B cell (primary cell): ENCODE measurements at regions not wholly inside any gene's neighbourhood (a gene's known extent, or its start where the extent isn't known, plus 50 kb on each side); places are given as distances from the start of the nearest gene placed in this dataset.

Experiments
- ATAC-seq: fragments of 200-7000 bp; cut with Tn5 transposase; one replicate; pipeline ENCODE4 v1.10.0; 2021; ENCODE audit warnings: low read depth, mild to moderate bottlenecking, moderate number of reproducible peaks, moderate library complexity
- CTCF ChIA-PET: fragments of 350-600 bp; sonication (Branson Sonifier 250); formaldehyde crosslinking; loops from one replicate; lab custom pipeline; 2021; ENCODE audit warnings: antibody characterized with exemption, inconsistent platforms; lab: Charles Lee
- POLR2A ChIA-PET: fragments of 350-600 bp; sonication (Branson Sonifier 250); formaldehyde crosslinking; loops from one replicate; lab custom pipeline; 2021; ENCODE audit warnings: antibody characterized with exemption; lab: Charles Lee
- DNase-seq: peaks from one replicate; pipeline ENCODE4 v3.0.0; 2013
- H2AFZ ChIP-seq: 2 replicates; pipeline ENCODE4 v1.6.1; 2012; ENCODE audit warnings: mild to moderate bottlenecking, low read depth, low read length; ENCODE audit not compliant: insufficient read depth, poor library complexity, severe bottlenecking
- H3K27ac ChIP-seq, 2 donors: 1 replicate in 1 of 2; 2 replicates in 1 of 2; pipeline ENCODE4 v1.5.1; 2012 to 2013; ENCODE audit warnings: low read length in 2 of 2, mild to moderate bottlenecking in 2 of 2, moderate library complexity in 1 of 2
- H3K27me3 ChIP-seq, 4 experiments: fragments of 200-600 bp in 1 of 4; sonication (generic) in 1 of 4; replicated peaks in 1 of 4; 1 replicate in 2 of 4; 2 replicates in 2 of 4; pipeline versions ENCODE4 v1.6.1 to v1.7.0; 2013 to 2016; ENCODE audit warnings: low read length in 3 of 4, mild to moderate bottlenecking in 2 of 4, mixed read lengths in 1 of 4, moderate library complexity in 1 of 4; ENCODE audit not compliant: insufficient read depth in 4 of 4, control insufficient read depth in 3 of 4; ENCODE audit errors: control extremely low read depth in 1 of 4
- H3K36me3 ChIP-seq, 2 experiments: replicated peaks in 1 of 2; 1 replicate in 1 of 2; 2 replicates in 1 of 2; pipeline versions ENCODE4 v1.6.1 to v1.7.1; 2013; ENCODE audit warnings: low read length in 1 of 2; ENCODE audit not compliant: insufficient read depth in 2 of 2, control insufficient read depth in 1 of 2; ENCODE audit errors: control extremely low read depth in 1 of 2, extremely low read depth in 1 of 2
- H3K4me1 ChIP-seq, 2 donors: fragments of 200-600 bp in 1 of 2; sonication (generic) in 1 of 2; 1 replicate in 1 of 2; 2 replicates in 1 of 2; pipeline versions ENCODE4 v1.5.1 to v1.6.1; 2013 to 2017; ENCODE audit warnings: low read length in 2 of 2; ENCODE audit not compliant: control insufficient read depth in 2 of 2, insufficient read depth in 2 of 2
- H3K4me2 ChIP-seq: replicated peaks from 2 replicates; pipeline ENCODE3; 2012; ENCODE audit warnings: mild to moderate bottlenecking, low read depth, low read length; ENCODE audit not compliant: poor library complexity, severe bottlenecking
- H3K4me3 ChIP-seq, 5 experiments: fragments of 200-600 bp in 1 of 5; sonication (generic) in 1 of 5; 1 replicate in 3 of 5; 2 replicates in 2 of 5; pipeline versions ENCODE4 v1.5.1 to v1.7.0; 2011 to 2016; ENCODE audit warnings: low read length in 4 of 5, mild to moderate bottlenecking in 4 of 5, low read depth in 2 of 5, control low read depth in 1 of 5, moderate library complexity in 1 of 5; ENCODE audit not compliant: insufficient read depth in 1 of 5; ENCODE audit errors: control extremely low read depth in 1 of 5, extremely low read depth in 1 of 5
- H3K79me2 ChIP-seq: fragments of 200-600 bp; sonication (generic); one replicate; pipeline ENCODE4 v1.6.0; 2016; ENCODE audit warnings: low read length; ENCODE audit not compliant: control insufficient read depth, insufficient read depth
- H3K9ac ChIP-seq: fragments of 200-600 bp; sonication (generic); 2 replicates; pipeline ENCODE4 v1.6.1; 2017; ENCODE audit warnings: mild to moderate bottlenecking, low read length, moderate library complexity
- H3K9me3 ChIP-seq, 3 donors: one replicate each; pipeline versions ENCODE4 v1.6.1 to v1.7.1; 2013; ENCODE audit warnings: low read length in 2 of 3; ENCODE audit not compliant: control insufficient read depth in 2 of 3, insufficient read depth in 1 of 3; ENCODE audit errors: control extremely low read depth in 1 of 3
- H4K20me1 ChIP-seq: 2 replicates; pipeline ENCODE4 v1.6.0; 2012; ENCODE audit warnings: mild to moderate bottlenecking, low read length; ENCODE audit not compliant: insufficient read depth, control insufficient read depth, poor library complexity, severe bottlenecking
- H3K27ac Mint-ChIP-seq: one replicate; pipeline ENCODE4 v1.8.0; 2021; ENCODE audit warnings: mixed read lengths
- H3K27me3 Mint-ChIP-seq: one replicate; pipeline ENCODE4 v1.8.0; 2021; ENCODE audit warnings: mixed read lengths
- H3K4me1 Mint-ChIP-seq: one replicate; pipeline ENCODE4 v1.8.0; 2021; ENCODE audit warnings: mixed read lengths
- H3K4me3 Mint-ChIP-seq: one replicate; pipeline ENCODE4 v1.8.0; 2021; ENCODE audit warnings: mixed read lengths
- H3K9me3 Mint-ChIP-seq: one replicate; pipeline ENCODE4 v1.8.0; 2022; ENCODE audit warnings: mixed read lengths; ENCODE audit not compliant: insufficient read depth
- EZH2 ChIP-seq: IDR thresholded peaks from 2 replicates; pipeline ENCODE4 v1.6.1; 2012; ENCODE audit warnings: borderline replicate concordance, low read depth, mild to moderate bottlenecking, moderate library complexity, low read length; ENCODE audit not compliant: insufficient read depth, poor library complexity, severe bottlenecking
- WGBS: methylation state at CpG from one replicate; pipeline ENCODE4 v1.1.5; 2013; ENCODE audit warnings: missing lambda C conversion rate; ENCODE audit not compliant: insufficient coverage; 5-methylcytosine and 5-hydroxymethylcytosine counted together
- intact Hi-C: fragments of 100-400 bp; cut with micrococcal nuclease; formaldehyde crosslinking; loops from one replicate; pipeline ENCODE4 v1.10.0; 2022
- TF ChIP-seq, protein P1 (sequence below): fragments of 200-600 bp; IDR thresholded peaks from one replicate; pipeline ENCODE4 v1.8.0; 2022; ENCODE audit warnings: antibody characterized with exemption, mild to moderate bottlenecking

DNA sequence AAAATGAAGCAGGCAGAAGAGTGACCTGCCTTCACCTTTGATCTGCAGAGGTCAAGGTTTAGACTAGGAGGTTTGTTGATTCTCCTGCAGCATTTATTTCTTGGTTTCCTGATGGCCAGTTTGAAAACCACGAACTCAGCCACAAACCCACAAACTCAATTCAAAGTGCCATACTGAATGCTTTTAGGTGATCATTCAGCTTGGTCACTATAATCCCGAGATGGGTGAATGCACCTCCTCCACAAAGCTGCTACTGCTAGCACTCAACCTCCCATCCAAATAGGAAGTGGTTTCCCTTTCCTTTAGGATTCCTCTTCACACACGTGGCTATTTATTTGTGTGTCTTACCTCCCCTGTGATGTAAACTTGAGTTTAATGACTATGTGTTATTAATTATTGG is 225.2 kb downstream of the MID1 start:
- no peaks in the 10 kb centered on the region for H3K9me3 Mint-ChIP-seq
- ATAC-seq (no peak), DNase-seq (no peak)
- no peak overlapping the region for H3K27ac Mint-ChIP-seq
- H3K27me3 Mint-ChIP-seq, result no peaks in the 10 kb centered on the region
- Histone ChIP-seq H3K27me3 (no peaks in the 10 kb centered on the region), H4K20me1 (no peaks in the 10 kb centered on the region), H3K79me2 (no peaks in the 10 kb centered on the region), H3K9me3 (no peaks in the 10 kb centered on the region), H3K27ac (no peak overlapping the region), H2AFZ (no peak overlapping the region), H3K9ac (no peak overlapping the region), H3K4me2 (no peak overlapping the region), H3K4me3 (no peak overlapping the region), H3K4me1 (peaks cover 7 to 8% of the 10 kb centered on the region in 2 donors), H3K36me3 (no peaks in the 10 kb centered on the region)
- ChIA-PET CTCF (no interaction called here), POLR2A (no interaction called here)
- TF ChIP-seq, protein P1, sequence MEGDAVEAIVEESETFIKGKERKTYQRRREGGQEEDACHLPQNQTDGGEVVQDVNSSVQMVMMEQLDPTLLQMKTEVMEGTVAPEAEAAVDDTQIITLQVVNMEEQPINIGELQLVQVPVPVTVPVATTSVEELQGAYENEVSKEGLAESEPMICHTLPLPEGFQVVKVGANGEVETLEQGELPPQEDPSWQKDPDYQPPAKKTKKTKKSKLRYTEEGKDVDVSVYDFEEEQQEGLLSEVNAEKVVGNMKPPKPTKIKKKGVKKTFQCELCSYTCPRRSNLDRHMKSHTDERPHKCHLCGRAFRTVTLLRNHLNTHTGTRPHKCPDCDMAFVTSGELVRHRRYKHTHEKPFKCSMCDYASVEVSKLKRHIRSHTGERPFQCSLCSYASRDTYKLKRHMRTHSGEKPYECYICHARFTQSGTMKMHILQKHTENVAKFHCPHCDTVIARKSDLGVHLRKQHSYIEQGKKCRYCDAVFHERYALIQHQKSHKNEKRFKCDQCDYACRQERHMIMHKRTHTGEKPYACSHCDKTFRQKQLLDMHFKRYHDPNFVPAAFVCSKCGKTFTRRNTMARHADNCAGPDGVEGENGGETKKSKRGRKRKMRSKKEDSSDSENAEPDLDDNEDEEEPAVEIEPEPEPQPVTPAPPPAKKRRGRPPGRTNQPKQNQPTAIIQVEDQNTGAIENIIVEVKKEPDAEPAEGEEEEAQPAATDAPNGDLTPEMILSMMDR, result no peak
- TF ChIP-seq EZH2, result no peak
- peaks cover 23% of the 10 kb centered on the region for H3K4me1 Mint-ChIP-seq
- no CpG with 5 or more reads among the region's 3 CpGs for WGBS
- intact Hi-C loops, result no loop called here
- H3K4me3 Mint-ChIP-seq, result no peak overlapping the region
